ENCODE measurements at regions not wholly inside any gene's neighbourhood (a gene's known extent, or its start where the extent isn't known, plus 50 kb on each side); places are given as distances from the start of the nearest gene placed in this dataset.

DNA sequence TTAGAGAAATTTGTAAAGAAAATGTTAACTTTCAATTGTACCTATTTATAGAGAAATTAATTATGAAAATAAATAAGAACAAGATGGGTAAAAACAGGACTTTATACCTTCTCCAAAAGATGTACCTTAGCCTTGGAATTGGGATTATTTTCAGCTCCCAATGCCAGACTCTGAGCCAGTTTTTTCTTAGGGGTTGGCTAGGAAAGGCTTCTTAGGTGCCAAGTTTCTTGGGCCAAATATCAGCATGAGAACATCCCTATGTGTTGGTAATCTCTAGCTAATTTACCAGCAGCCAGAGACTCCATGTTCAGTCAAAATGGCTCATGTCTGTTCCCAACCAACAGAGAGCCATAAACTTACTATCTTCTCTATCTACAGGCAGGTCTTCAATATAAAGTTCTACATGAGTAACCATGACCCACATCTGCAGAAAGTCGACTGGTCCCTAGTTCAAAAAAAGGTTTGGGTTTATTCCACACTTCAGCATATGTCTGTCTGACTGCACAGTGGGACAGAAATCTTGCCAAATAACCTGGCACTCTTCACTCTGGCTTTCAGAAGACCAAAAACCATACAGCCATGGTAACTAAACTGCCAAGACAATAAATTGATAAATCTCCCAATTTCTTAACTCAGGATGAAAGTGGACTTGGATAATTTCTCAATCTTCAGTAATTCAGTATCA, 380.5 kb upstream of the RASGEF1B start:
- TF ChIP-seq CTCF (IDR thresholded peaks at IDR 0.05; ENCODE audit: poor library complexity, severe bottlenecking) = no peak
- TF ChIP-seq EP300 (conservative IDR thresholded peaks at IDR 0.05; ENCODE audit: poor library complexity, severe bottlenecking) = no peak
- TF ChIP-seq RAD21 (conservative IDR thresholded peaks at IDR 0.05) = no peak
